ENCODE measurements at regions not wholly inside any gene's neighbourhood (a gene's known extent, or its start where the extent isn't known, plus 50 kb on each side); places are given as distances from the start of the nearest gene placed in this dataset.

DNA sequence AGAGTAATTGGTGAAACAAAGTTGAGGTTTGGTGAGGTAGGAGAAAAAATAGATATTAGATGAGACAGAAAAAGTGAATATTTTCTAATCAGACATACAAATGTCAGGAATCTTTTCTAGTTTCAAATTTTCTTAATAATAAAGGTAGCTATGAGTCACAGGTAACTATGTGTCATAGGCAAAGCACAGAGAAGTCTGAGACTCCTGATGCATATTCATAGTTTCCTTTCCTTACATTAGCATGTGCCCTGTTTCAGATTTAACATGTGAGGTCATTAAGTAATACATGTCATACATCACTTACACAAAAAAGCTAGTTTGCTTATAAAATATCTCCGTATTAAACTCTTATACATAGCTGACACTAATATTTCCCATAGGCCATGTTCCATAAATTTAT, 1141.3 kb upstream of the PCDH20 start:
- ChIA-PET CTCF (no interaction called here), POLR2A (no interaction called here), RAD21 (ENCODE audit: low non-redundant PET in 1 of 2, low total read pairs in 2 of 2, uncharacterized antibody in 2 of 2, unreplicated experiment in 2 of 2) (no interaction called here)
- Histone ChIP-seq H3K79me2 (ENCODE audit: insufficient read depth, low read length) (no peaks in the 10 kb centered on the region), H2AFZ (ENCODE audit: low read depth, low read length, poor library complexity, severe bottlenecking) (no peak overlapping the region), H3K4me3 (replicated peaks in 1 of 2; ENCODE audit: low read depth in 1 of 2, low read length in 2 of 2) (no peak overlapping the region), H3K4me1 (ENCODE audit: control insufficient read depth in 1 of 2, insufficient read depth in 2 of 2, low read length in 2 of 2) (no peaks in the 10 kb centered on the region), H3K4me2 (ENCODE audit: low read length) (no peak overlapping the region), H3K27me3 (ENCODE audit: insufficient read depth, low read length) (no peaks in the 10 kb centered on the region), H4K20me1 (ENCODE audit: insufficient read depth) (no peaks in the 10 kb centered on the region), H3K9me3 (ENCODE audit: control insufficient read depth in 1 of 2, insufficient read depth in 1 of 2, low read depth in 1 of 2, low read length in 2 of 2) (no peaks in the 10 kb centered on the region; a peak in 1 of 4 replicates), H3K27ac (ENCODE audit: low read depth, low read length) (no peak overlapping the region), H3K36me3 (ENCODE audit: control insufficient read depth in 1 of 2, insufficient read depth in 2 of 2, low read length in 2 of 2) (no peaks in the 10 kb centered on the region), H3K9me2 (ENCODE audit: insufficient read depth) (no peaks in the 10 kb centered on the region), H3K9ac (ENCODE audit: low read length) (no peak overlapping the region)
- BruUV-seq (replicated peaks): no TSS peak
- intact Hi-C loops (cut with micrococcal nuclease): no loop called here
- no peak for TF ChIP-seq EZH2phosphoT487 (IDR thresholded peaks at IDR 0.05; ENCODE audit: borderline replicate concordance)
- TF ChIP-seq YY1 (IDR thresholded peaks at IDR 0.05; ENCODE audit: extremely low read depth, insufficient replicate concordance, low read depth, low read length): no peak
- no peak for TF ChIP-seq JUND (IDR thresholded peaks at IDR 0.05)
- TF ChIP-seq POLR2A (IDR thresholded peaks at IDR 0.05; ENCODE audit: borderline replicate concordance, extremely low read depth, insufficient read depth, insufficient read length): no peak
- TF ChIP-seq ZFX (IDR thresholded peaks at IDR 0.05): no peak
- TF ChIP-seq, protein P1, sequence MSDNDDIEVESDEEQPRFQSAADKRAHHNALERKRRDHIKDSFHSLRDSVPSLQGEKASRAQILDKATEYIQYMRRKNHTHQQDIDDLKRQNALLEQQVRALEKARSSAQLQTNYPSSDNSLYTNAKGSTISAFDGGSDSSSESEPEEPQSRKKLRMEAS (IDR thresholded peaks at IDR 0.05): no peak
- no peak for TF ChIP-seq RAD21 (IDR thresholded peaks at IDR 0.05; ENCODE audit: low read depth)
- no peak for TF ChIP-seq TCF7L2 (IDR thresholded peaks at IDR 0.05; ENCODE audit: borderline replicate concordance, extremely low read depth, insufficient read depth, insufficient read length)
- no peak for TF ChIP-seq CEBPB (IDR thresholded peaks at IDR 0.05; ENCODE audit: low read depth)
- TF ChIP-seq SRF (IDR thresholded peaks at IDR 0.05; ENCODE audit: low read depth): no peak
- TF ChIP-seq, protein P2, sequence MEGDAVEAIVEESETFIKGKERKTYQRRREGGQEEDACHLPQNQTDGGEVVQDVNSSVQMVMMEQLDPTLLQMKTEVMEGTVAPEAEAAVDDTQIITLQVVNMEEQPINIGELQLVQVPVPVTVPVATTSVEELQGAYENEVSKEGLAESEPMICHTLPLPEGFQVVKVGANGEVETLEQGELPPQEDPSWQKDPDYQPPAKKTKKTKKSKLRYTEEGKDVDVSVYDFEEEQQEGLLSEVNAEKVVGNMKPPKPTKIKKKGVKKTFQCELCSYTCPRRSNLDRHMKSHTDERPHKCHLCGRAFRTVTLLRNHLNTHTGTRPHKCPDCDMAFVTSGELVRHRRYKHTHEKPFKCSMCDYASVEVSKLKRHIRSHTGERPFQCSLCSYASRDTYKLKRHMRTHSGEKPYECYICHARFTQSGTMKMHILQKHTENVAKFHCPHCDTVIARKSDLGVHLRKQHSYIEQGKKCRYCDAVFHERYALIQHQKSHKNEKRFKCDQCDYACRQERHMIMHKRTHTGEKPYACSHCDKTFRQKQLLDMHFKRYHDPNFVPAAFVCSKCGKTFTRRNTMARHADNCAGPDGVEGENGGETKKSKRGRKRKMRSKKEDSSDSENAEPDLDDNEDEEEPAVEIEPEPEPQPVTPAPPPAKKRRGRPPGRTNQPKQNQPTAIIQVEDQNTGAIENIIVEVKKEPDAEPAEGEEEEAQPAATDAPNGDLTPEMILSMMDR (IDR thresholded peaks at IDR 0.05 in 2 of 3, conservative IDR thresholded peaks at IDR 0.05 in 1 of 3; ENCODE audit: borderline replicate concordance in 1 of 3, insufficient read depth in 1 of 3, low read depth in 2 of 3, low read length in 2 of 3): no peak
- TF ChIP-seq, protein P3, sequence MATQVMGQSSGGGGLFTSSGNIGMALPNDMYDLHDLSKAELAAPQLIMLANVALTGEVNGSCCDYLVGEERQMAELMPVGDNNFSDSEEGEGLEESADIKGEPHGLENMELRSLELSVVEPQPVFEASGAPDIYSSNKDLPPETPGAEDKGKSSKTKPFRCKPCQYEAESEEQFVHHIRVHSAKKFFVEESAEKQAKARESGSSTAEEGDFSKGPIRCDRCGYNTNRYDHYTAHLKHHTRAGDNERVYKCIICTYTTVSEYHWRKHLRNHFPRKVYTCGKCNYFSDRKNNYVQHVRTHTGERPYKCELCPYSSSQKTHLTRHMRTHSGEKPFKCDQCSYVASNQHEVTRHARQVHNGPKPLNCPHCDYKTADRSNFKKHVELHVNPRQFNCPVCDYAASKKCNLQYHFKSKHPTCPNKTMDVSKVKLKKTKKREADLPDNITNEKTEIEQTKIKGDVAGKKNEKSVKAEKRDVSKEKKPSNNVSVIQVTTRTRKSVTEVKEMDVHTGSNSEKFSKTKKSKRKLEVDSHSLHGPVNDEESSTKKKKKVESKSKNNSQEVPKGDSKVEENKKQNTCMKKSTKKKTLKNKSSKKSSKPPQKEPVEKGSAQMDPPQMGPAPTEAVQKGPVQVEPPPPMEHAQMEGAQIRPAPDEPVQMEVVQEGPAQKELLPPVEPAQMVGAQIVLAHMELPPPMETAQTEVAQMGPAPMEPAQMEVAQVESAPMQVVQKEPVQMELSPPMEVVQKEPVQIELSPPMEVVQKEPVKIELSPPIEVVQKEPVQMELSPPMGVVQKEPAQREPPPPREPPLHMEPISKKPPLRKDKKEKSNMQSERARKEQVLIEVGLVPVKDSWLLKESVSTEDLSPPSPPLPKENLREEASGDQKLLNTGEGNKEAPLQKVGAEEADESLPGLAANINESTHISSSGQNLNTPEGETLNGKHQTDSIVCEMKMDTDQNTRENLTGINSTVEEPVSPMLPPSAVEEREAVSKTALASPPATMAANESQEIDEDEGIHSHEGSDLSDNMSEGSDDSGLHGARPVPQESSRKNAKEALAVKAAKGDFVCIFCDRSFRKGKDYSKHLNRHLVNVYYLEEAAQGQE (IDR thresholded peaks at IDR 0.05; ENCODE audit: low read depth): no peak
- no peak for TF ChIP-seq SP1 (IDR thresholded peaks at IDR 0.05; ENCODE audit: low read depth)
- TF ChIP-seq CBX3 (IDR thresholded peaks at IDR 0.05; ENCODE audit: low read depth): no peak
- TF ChIP-seq ZNF274 (IDR thresholded peaks at IDR 0.05; ENCODE audit: low read depth, low read length): no peak
- TF ChIP-seq, protein P4, sequence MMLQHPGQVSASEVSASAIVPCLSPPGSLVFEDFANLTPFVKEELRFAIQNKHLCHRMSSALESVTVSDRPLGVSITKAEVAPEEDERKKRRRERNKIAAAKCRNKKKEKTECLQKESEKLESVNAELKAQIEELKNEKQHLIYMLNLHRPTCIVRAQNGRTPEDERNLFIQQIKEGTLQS (IDR thresholded peaks at IDR 0.05): no peak
- TF ChIP-seq, protein P5, sequence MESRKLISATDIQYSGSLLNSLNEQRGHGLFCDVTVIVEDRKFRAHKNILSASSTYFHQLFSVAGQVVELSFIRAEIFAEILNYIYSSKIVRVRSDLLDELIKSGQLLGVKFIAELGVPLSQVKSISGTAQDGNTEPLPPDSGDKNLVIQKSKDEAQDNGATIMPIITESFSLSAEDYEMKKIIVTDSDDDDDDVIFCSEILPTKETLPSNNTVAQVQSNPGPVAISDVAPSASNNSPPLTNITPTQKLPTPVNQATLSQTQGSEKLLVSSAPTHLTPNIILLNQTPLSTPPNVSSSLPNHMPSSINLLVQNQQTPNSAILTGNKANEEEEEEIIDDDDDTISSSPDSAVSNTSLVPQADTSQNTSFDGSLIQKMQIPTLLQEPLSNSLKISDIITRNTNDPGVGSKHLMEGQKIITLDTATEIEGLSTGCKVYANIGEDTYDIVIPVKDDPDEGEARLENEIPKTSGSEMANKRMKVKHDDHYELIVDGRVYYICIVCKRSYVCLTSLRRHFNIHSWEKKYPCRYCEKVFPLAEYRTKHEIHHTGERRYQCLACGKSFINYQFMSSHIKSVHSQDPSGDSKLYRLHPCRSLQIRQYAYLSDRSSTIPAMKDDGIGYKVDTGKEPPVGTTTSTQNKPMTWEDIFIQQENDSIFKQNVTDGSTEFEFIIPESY (IDR thresholded peaks at IDR 0.05; ENCODE audit: extremely low read depth, insufficient replicate concordance, low read length): no peak
- DNase-seq (ENCODE audit: low read depth, low spot score) (no peak), ATAC-seq (no peak)

Measured in HCT116 (cell line).